ENCODE measurements at regions not wholly inside any gene's neighbourhood (a gene's known extent, or its start where the extent isn't known, plus 50 kb on each side); places are given as distances from the start of the nearest gene placed in this dataset.

DNA sequence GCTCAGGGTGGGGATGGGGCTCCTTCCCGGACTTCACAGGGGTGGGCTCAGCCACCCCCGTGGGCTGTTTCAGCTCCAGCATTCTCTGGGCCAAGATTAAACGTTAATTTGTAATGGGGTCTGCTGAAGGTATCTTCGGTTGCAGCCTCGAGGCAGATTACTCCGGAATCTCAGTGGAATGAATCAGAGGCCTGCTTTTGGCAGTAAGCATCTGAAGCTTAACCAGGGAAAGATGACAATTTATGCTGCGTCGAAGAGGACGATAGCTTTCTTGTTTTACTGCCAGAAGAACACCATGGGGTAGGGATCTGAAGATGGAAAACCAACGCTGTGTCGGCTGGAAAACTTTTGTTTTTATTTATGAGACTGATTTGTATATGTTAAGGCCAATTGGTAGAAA, 129.2 kb upstream of the MSX1 start:
- Histone ChIP-seq H3K4me1 (ENCODE audit: insufficient read depth) (no peaks in the 10 kb centered on the region), H3K9me3 (peaks cover 0 to 5% of the 10 kb centered on the region in 2 donors), H3K27me3 (no peaks in the 10 kb centered on the region), H3K36me3 (no peaks in the 10 kb centered on the region), H3K27ac (no peak overlapping the region), H3K4me3 (no peak overlapping the region)
- intact Hi-C loops (cut with DNase I), result no loop called here
- DNase-seq, result no peak
- WGBS, 3 donors, result 44 to 55% (median 46%) methylated on average over 11 of the region's 11 CpGs
- TF ChIP-seq EP300 (IDR thresholded peaks at IDR 0.05) (no peak), POLR2A (IDR thresholded peaks at IDR 0.05) (no peak)
- TF ChIP-seq, protein P1, sequence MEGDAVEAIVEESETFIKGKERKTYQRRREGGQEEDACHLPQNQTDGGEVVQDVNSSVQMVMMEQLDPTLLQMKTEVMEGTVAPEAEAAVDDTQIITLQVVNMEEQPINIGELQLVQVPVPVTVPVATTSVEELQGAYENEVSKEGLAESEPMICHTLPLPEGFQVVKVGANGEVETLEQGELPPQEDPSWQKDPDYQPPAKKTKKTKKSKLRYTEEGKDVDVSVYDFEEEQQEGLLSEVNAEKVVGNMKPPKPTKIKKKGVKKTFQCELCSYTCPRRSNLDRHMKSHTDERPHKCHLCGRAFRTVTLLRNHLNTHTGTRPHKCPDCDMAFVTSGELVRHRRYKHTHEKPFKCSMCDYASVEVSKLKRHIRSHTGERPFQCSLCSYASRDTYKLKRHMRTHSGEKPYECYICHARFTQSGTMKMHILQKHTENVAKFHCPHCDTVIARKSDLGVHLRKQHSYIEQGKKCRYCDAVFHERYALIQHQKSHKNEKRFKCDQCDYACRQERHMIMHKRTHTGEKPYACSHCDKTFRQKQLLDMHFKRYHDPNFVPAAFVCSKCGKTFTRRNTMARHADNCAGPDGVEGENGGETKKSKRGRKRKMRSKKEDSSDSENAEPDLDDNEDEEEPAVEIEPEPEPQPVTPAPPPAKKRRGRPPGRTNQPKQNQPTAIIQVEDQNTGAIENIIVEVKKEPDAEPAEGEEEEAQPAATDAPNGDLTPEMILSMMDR (IDR thresholded peaks at IDR 0.05), result no peak

DNA sequence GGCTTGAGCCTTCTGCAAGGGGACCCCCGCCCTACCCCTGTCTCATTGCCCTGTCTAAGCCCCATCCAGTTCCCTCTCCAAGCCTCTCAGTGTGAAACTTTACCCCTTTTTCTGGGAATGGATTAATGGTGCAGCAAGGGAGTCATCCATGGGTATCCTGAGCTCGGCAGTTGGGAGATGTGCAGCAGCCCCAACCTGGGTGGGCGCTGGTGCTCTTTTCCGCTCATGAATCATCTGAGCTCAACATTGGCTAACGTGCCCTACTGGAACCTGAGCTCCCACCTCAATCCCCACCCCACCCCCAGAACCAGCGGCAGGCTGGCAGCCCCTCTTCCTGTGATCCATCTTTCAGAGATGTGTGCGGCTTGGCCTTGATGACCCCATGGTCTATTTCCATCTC, 130.3 kb upstream of the MSX1 start:
- Histone ChIP-seq H3K36me3 (no peaks in the 10 kb centered on the region), H3K4me1 (ENCODE audit: insufficient read depth) (no peaks in the 10 kb centered on the region), H3K27ac (no peak overlapping the region), H3K9me3 (peaks cover 0 to 5% of the 10 kb centered on the region in 2 donors), H3K27me3 (no peaks in the 10 kb centered on the region), H3K4me3 (no peak overlapping the region)
- intact Hi-C loops (cut with DNase I), result no loop called here
- 89 to 96% (median 92%) methylated on average over 7 of the region's 7 CpGs for WGBS, 3 donors
- DNase-seq, result no peak
- TF ChIP-seq POLR2A (IDR thresholded peaks at IDR 0.05), result no peak
- no peak for TF ChIP-seq EP300 (IDR thresholded peaks at IDR 0.05)
- TF ChIP-seq, protein P1 (IDR thresholded peaks at IDR 0.05), result no peak

DNA sequence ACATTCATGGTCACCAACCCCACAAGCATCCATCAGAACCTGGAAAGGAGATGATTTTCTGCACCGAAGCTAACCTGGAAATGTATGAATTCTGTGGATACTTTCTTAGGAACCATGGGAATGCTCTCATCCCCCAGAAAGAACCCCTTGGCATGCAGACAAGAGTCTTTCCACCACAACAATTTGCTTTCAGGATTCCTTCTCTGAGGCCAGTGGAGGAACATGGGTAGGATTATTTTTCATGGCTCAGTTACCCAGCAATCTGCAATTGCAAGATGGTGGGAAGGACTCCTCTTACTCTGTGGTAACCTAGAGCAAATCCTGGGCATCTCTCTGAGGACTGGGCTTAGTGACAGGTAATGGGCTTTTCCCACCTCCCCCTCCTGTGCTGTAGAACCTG, 131.9 kb upstream of the MSX1 start:
- 50 to 95% (median 90%) methylated on average over 1 of the region's 1 CpG for WGBS, 3 donors
- Histone ChIP-seq H3K27ac (no peak overlapping the region), H3K4me3 (no peak overlapping the region), H3K36me3 (no peaks in the 10 kb centered on the region), H3K27me3 (no peaks in the 10 kb centered on the region), H3K4me1 (ENCODE audit: insufficient read depth) (no peaks in the 10 kb centered on the region), H3K9me3 (peaks cover 0 to 5% of the 10 kb centered on the region in 2 donors)
- TF ChIP-seq, protein P1 (IDR thresholded peaks at IDR 0.05), result no peak
- TF ChIP-seq POLR2A (IDR thresholded peaks at IDR 0.05) (no peak), EP300 (IDR thresholded peaks at IDR 0.05) (no peak)
- DNase-seq, result no peak
- intact Hi-C loops (cut with DNase I), result no loop called here

DNA sequence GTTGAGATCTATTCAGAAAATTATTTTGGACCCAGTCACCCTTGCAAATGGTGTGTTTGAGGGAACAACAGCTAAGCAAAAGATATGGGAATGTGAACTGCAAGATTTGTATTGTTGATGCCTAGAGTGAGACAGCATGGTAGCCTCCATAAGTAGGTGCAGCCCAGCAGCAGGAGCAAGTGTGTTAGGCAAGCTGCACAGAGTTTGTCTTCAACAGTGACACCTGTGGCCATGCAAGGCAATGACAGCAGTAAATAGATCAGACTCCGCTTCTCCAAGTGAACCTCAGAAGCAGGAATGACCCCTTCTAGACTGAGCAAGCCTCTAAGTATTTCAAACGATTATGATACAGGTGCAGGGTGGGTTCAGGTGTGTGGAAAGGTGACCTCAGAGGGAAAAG, 133.4 kb upstream of the MSX1 start:
- Histone ChIP-seq H3K4me3 (no peak overlapping the region), H3K27me3 (no peaks in the 10 kb centered on the region), H3K36me3 (no peaks in the 10 kb centered on the region), H3K27ac (no peak overlapping the region), H3K9me3 (peaks cover 0 to 5% of the 10 kb centered on the region in 2 donors), H3K4me1 (ENCODE audit: insufficient read depth) (no peaks in the 10 kb centered on the region)
- TF ChIP-seq EP300 (IDR thresholded peaks at IDR 0.05) (no peak), POLR2A (IDR thresholded peaks at IDR 0.05) (no peak)
- TF ChIP-seq, protein P1 (IDR thresholded peaks at IDR 0.05), result no peak
- intact Hi-C loops (cut with DNase I), result no loop called here
- DNase-seq, result no peak
- 72 to 98% (median 90%) methylated on average over 2 of the region's 2 CpGs for WGBS, 3 donors

DNA sequence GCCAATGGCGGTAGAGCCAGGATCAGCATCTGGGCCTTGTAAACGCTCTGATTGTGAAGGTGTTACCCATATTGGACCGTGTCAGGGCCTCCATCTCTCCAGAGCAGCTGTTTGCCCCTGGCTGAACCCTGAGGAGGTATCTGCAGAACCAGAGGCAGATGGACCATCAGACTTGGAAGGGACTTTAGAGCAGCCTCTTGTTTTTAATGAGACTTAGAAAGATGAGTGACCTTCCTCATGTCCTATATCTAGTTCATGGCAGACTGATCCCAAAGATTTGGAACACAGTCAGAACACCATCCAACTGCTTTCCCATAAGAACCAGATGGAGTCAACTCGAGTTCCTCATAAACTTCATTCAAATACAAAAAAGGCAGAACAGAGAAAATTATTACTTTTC, 135.1 kb upstream of the MSX1 start:
- Histone ChIP-seq H3K27ac (no peak overlapping the region), H3K27me3 (no peaks in the 10 kb centered on the region), H3K9me3 (peaks cover 0 to 5% of the 10 kb centered on the region in 2 donors), H3K36me3 (no peaks in the 10 kb centered on the region), H3K4me1 (ENCODE audit: insufficient read depth) (no peaks in the 10 kb centered on the region), H3K4me3 (no peak overlapping the region)
- TF ChIP-seq POLR2A (IDR thresholded peaks at IDR 0.05) (no peak), EP300 (IDR thresholded peaks at IDR 0.05) (no peak)
- TF ChIP-seq, protein P1 (IDR thresholded peaks at IDR 0.05), result no peak
- DNase-seq, result no peak
- intact Hi-C loops (cut with DNase I), result no loop called here
- WGBS, 3 donors, result 52 to 83% (median 80%) methylated on average over 4 of the region's 4 CpGs

All from ovary (tissue), 7 donors.